DMS 273 (cell line): ENCODE measurements at regions not wholly inside any gene's neighbourhood (a gene's known extent, or its start where the extent isn't known, plus 50 kb on each side); places are given as distances from the start of the nearest gene placed in this dataset.

ENCODE experiments used
- DNase-seq: peaks from one replicate; lab custom pipeline; 2025; ENCODE audit not compliant: unreplicated experiment; lab: John Stamatoyannopoulos, UW

GRCh38 chr11:134573857-134574256, 161.8 kb upstream of the B3GAT1 start:
- DNase-seq = no peak

GRCh38 chr11:134572741-134573675, 161.0 kb upstream of the B3GAT1 start:
- no peak for DNase-seq

GRCh38 chr11:134571301-134571700, 159.3 kb upstream of the B3GAT1 start:
- DNase-seq = no peak

- DNase-seq = no peak
These were observed 157.2 kb upstream of the B3GAT1 start for GRCh38 chr11:134569195-134569594.

DNA sequence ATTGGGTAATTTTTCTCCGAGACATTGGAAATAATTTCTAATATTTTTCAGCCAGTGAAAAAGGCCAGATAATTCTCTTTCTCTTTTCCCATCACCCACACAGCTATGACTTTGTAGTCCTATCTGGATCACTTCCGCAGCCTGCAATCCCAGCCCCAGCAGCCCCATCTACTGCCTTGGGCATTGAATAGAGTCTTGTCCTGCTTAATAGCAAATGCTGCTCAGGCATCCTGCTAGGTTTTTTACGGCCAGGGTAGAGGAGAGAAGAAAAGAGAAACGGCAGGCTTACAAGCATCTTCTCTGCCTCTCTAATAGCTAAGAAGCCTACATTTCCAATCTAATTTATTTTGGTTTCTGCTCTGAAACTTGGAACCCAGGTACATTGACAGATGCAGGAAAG, 154.3 kb upstream of the B3GAT1 start:
- no peak for DNase-seq

DNA sequence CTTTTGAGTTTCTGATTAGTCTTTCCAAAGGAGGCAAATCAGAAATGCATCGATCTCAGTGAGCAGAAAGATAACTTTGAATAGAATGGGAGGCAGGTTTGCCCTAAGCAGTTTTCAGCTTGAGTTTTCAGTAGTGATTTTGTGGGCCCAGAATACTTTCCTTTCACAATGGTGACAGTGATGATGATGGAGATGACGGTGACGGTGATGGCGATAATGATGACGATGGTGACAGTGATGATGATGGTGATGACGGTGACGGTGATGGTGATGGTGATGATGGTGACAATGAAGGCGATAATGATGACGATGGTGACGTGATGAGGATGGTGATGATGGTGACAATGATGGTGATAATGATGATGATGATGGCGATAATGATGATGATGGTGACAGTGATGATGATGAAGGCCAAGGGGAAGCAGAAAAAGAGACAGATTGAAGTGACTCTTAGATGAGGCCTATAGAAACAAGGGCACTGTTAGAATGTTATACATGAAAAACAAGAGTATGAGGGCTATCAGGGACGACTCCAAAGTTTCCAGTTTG, 153.4 kb upstream of the B3GAT1 start:
- no peak for DNase-seq

DNA sequence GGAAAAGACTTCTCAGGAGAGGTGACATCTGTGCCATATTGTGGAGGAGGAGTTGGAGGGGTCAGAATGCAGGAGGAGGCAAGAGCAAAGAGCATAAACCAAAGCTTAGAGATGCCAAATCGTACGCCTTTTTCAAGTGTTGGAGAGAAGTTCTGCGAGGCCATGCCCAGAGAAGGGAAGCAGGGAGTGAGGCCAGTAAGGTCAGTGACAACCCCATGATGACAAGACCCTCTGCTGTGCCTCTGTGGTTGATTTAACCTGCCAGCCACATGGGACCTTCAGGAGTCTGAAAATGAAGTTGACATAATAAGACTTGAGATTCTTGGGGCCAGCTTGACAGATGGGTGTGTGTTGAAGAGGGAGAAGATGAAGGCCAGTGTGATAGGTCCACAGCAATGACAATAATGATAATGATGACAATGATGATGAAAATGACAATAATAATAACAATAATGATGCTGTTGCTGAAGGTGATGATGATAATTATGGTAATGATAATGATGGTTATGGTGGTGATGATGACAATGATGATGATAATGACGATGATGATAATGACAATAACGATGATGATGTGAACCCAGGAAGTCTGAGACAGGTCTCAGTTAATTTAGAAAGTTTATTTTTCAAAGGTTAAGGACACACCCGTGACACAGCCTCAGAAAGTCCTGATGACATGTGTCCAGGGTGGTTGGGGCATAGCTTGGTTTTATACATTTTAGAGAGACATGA, 152.6 kb upstream of the B3GAT1 start:
- no peak for DNase-seq

GRCh38 chr11:134562941-134563471, 151.0 kb upstream of the B3GAT1 start:
- DNase-seq = no peak

DNA sequence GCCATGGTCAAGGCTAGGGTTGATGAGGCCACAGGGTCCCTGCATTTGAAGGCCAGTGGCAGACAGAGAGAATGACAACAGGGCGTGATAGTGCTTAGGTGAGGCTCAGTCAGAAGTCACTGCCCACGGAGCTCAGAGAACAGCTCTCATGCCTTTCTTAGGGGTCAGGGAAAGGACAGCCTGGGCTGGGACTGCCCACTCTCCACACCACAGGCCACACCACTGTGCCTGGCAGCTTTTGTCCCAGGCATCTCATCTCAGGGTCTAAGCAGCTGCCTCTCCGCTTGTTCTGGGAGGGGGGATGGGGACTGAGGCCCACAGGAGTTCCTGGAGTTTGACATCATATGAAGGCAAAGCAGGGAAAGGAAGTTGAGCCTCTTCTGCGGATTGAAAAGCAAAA, 150.2 kb upstream of the B3GAT1 start:
- no peak for DNase-seq

DNA sequence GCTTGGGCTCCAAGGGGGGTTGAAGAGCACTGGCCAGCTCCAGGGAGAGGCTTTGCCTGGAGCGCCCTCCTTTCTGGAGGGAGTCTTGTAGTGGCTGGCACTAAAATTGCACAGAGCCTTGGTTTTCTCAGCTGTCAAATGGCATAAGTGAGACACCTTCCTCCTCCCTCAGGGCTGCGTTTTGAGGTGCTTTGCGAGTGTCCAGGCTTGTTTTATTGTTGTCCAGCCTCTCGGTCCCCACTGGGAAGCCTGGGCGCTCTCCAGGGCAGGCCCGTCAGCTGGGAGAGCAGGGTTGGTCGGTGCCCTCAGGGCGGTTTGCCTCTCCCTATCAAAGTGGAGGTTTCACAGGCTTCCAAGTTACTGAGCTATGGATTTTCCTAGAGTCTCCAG, 149.3 kb upstream of the B3GAT1 start:
- DNase-seq = no peak

- no peak for DNase-seq
These were observed 148.7 kb upstream of the B3GAT1 start for GRCh38 chr11:134560566-134561330.

DNA sequence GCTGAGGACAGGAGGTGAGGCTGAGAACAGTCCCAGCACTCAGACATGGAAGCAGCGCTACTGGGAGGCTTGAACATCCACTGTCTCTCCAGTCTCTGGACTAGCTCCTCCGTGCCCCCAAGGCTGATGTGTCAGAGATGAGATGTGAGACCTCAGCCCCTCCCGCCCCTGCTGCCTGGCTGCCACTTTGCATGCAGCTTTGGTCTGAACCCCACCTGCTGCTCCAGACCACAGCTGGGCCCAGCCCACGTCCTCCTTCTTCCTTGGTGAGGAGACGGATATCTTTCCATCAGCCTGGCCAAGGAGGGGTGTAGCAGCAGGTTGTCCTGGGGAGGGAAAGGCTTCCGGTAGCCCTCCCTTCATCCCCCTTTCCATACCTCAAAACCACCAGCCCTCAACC, 148.0 kb upstream of the B3GAT1 start:
- DNase-seq = no peak

GRCh38 chr11:134559602-134559962, 147.5 kb upstream of the B3GAT1 start:
- no peak for DNase-seq

DNA sequence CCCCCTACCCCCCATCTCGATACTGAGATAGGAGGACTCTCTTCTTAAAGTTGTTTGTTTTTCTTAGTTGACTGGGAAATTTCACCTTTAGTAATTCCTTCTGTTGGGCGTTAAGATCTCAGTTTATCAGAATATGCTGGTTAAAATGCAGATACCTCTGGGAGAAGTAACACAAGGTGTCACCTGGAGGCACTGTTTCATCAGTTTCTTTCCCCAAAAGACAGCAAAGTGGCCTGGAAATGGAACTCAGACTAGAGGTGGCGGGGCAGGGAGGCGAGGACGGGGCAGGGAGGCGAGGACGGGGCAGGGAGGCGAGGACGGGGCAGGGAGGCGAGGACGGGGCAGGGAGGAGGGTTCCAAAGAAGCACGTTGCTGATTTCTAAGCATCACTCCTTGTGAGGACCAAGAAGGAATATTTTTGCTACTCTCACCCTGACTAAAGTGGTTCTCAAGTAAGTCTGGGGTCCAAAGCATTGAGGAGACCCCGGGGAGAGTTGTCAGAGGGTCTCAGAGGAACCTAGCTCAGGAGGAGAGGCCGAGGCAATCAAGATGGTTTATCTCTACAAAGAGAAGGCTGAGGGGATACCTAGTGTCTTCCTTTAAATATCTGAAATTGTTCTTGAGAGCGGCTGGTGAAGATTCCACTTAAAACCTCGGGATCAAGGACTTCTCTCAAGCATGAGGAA, 147.0 kb upstream of the B3GAT1 start:
- no peak for DNase-seq

- DNase-seq = no peak
These were observed 146.3 kb upstream of the B3GAT1 start for GRCh38 chr11:134558258-134558835.

DNA sequence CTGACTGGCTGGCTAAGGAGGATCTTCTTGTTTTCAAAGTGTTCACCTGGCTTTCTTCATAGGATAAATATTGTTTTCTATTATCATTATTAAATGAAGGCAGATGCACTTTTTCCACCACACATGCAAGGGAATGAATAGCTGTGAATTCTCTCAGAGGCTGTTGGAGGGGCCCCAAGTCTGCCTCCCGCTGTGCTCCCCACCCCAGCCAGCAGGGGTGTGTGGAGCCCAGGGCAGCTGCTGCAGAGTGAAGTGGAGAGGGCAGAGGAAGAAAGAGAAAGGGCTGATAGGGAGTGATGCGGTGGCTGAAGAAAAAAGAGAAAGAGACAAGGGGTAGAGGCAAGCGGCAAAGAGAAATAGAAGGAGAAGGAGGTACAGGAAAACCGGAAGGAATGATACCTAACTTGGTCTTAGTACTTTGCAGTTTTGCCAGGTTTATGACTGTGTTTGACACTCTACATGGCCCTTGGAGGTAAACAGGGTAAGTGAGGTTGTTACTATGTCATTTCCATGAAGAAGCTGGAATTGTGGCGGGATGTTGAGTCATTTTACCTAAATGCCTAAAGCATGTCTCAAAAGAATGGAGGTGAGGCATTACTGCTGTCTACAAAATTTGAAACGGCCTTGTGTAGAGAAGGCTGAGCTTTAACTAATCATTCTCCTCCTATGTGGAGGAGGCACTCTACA, 145.7 kb upstream of the B3GAT1 start:
- DNase-seq = no peak

- no peak for DNase-seq
These were observed 144.1 kb upstream of the B3GAT1 start for GRCh38 chr11:134556186-134556585.

DNA sequence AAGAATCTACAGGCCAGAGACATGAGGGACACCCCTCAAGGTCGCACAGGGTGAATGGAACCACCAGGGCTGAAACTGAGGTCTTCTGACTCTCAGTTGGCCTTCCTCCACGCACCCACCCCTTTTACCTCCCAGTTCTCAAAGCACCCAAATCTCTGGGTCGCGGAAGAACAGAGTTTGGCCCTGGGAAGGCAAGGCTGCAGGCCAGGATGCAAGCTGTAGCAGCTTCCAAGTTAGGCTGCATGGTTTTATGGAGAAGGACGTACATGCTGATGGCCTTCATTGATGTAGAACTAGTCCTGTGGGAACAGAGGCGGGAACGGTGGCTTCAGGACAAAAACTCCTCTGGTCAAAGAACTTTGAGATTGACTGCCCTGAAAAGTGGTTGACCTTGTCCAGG, 143.5 kb upstream of the B3GAT1 start:
- DNase-seq = no peak

GRCh38 chr11:134554861-134555260, 142.8 kb upstream of the B3GAT1 start:
- DNase-seq = no peak

DNA sequence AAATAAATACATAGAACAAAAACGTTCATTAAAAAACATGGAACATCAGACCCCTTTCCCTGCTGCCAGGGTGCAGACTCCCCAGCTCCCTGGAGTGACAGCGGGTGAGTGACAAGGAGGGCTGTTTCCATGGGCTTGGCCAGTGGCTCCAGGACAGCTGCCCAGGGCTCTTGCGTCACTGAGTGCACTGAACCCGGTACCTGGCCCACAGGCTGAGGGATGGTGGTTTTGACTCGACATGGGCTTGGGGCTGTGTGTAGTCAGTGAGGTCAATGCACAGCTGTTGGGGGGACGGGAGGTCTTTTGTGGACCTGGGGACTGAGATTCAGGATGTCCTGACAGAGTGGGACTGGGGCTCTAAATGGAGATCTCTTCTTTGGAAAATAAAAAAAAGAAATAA, 142.1 kb upstream of the B3GAT1 start:
- no peak for DNase-seq
